ENCODE measurements at regions not wholly inside any gene's neighbourhood (a gene's known extent, or its start where the extent isn't known, plus 50 kb on each side); places are given as distances from the start of the nearest gene placed in this dataset.
A peak's percentile ranks its signal among the peaks of the same experiment; 100 is the strongest.

GRCh38 chr4:83779103-83780052 lies 243.5 kb downstream of the GPAT3 start:
- DNase-seq (ENCODE audit: low spot score in 2 of 2), result no peak
- Histone ChIP-seq H3K36me3 (no peaks in the 10 kb centered on the region), H3K4me3 (no peak overlapping the region), H3K27me3 (no peaks in the 10 kb centered on the region), H3K4me1 (no peaks in the 10 kb centered on the region), H3K27ac (no peak overlapping the region), H3K9me3 (no peaks in the 10 kb centered on the region)
- WGBS, 2 donors, result 79 to 87% methylated on average over 12 of the region's 12 CpGs
- TF ChIP-seq POLR2A (IDR thresholded peaks at IDR 0.05), result no peak
- TF ChIP-seq EP300 (IDR thresholded peaks at IDR 0.05), result no peak
- no peak for TF ChIP-seq CTCF (IDR thresholded peaks at IDR 0.05)

DNA sequence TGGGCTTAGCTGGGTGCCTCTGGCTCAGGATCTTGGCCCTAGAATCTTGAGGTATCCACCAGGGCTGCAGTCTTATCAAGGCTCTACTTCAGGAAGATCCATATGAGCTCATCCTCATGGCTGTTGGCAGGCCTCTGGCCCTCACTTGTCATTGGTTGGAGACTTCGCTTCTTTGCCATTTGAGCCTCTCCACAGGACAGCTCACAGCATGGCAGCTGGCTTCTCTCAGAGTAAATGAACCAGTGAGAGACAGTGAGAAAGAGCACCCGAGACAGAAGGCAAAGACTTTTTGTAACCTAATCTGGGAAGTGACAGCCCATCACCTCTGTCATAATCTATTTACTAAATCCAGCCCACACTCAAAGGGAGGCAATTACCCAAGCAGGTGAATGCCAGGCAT lies 236.8 kb downstream of the GPAT3 start:
- no peaks in the 10 kb centered on the region for H3K9me3 ChIP-seq

GRCh38 chr4:83771113-83771705 lies 235.3 kb downstream of the GPAT3 start:
- WGBS, 2 donors, result 4 to 8% methylated on average over 2 of the region's 2 CpGs
- Histone ChIP-seq H3K9me3 (no peaks in the 10 kb centered on the region), H3K27me3 (no peaks in the 10 kb centered on the region), H3K27ac (no peak overlapping the region), H3K4me3 (no peak overlapping the region), H3K4me1 (no peaks in the 10 kb centered on the region), H3K36me3 (no peaks in the 10 kb centered on the region)
- TF ChIP-seq CTCF (IDR thresholded peaks at IDR 0.05) (peak in 3 of 5 experiments; percentile 15 to 18 (median 17)), POLR2A (IDR thresholded peaks at IDR 0.05) (no peak), EP300 (IDR thresholded peaks at IDR 0.05) (no peak)
- DNase-seq (ENCODE audit: low spot score in 2 of 2), result no peak

More for the DNA sequence above, 236.8 kb downstream of the GPAT3 start:
- TF ChIP-seq POLR2A (IDR thresholded peaks at IDR 0.05), result no peak
- no peak for TF ChIP-seq CTCF (IDR thresholded peaks at IDR 0.05)
- TF ChIP-seq EP300 (IDR thresholded peaks at IDR 0.05), result no peak
- H3K4me1 ChIP-seq, result no peaks in the 10 kb centered on the region
- no peaks in the 10 kb centered on the region for H3K27me3 ChIP-seq
- 87 to 93% methylated on average over 2 of the region's 2 CpGs for WGBS, 2 donors
- no peak for DNase-seq (ENCODE audit: low spot score in 2 of 2)
- no peak overlapping the region for H3K27ac ChIP-seq
- H3K4me3 ChIP-seq, result no peak overlapping the region
- H3K36me3 ChIP-seq, result no peaks in the 10 kb centered on the region

DNA sequence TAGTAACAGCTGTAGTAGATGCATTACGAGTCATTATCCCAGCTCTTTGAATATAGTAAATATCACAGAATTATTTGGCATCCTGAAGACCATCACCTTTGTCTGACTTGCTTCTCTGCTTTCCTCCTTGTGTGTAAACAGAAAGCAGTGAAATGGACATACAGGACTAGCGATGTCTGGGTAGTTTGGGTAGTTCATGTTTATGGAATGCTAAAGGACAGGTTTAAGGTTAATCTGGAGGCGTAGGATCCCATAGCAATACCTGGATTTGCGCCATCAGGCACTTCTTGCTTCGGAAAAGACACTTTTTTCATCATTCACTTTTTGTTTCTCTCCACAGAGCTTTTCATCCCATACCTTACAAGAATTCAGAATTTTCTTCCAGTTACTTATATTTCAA lies 232.2 kb downstream of the GPAT3 start:
- WGBS, 2 donors, result 83 to 93% methylated on average over 5 of the region's 5 CpGs
- no peak for DNase-seq (ENCODE audit: low spot score in 2 of 2)

More for the DNA sequence above, 232.2 kb downstream of the GPAT3 start:
- Histone ChIP-seq H3K4me1 (no peaks in the 10 kb centered on the region), H3K36me3 (no peaks in the 10 kb centered on the region), H3K27ac (no peak overlapping the region), H3K27me3 (no peaks in the 10 kb centered on the region), H3K9me3 (no peaks in the 10 kb centered on the region), H3K4me3 (no peak overlapping the region)
- TF ChIP-seq EP300 (IDR thresholded peaks at IDR 0.05) (no peak), CTCF (IDR thresholded peaks at IDR 0.05) (no peak), POLR2A (IDR thresholded peaks at IDR 0.05) (no peak)

Measured in tibial nerve (tissue), 4 donors.